ENCODE measurements at regions not wholly inside any gene's neighbourhood (a gene's known extent, or its start where the extent isn't known, plus 50 kb on each side); places are given as distances from the start of the nearest gene placed in this dataset.

DNA sequence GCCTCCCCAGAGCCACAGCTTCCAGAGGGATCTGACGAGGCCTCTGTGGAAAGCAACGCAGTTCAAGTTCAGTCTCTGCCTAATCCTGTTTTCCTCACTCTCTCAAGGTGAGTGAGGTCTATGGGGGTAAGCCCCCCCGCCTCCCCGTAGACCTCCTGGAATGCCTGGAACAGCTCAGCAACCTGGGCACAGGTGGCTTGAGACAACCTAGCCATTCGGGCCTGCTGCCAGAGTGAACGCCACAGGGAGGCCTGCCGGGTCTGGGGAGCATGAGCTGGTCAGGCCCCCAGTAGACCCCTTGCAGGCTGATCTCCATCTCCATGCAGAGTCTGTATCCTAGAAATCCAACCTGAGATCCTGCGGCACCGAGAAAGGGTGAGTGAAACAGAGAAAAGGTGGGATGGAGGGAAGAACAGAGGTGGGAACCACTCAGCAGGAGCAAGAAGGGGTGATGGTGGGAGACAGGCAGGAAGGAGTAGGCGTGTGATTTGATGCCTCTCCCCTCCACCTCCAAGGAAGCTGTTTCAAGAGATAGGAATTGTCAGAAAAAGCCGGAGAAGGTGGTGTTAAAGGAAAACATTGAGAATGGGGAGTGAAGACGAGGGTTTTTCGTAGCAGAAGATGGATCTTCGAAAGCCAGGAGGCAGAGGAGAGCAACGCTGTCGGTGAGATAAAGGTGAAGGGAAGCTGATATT lies 123.1 kb upstream of the PRMT8 start:
- Histone ChIP-seq H3K4me1 (ENCODE audit: control insufficient read depth, extremely low read depth, insufficient read depth, low read length) (no peaks in the 10 kb centered on the region), H3K27ac (ENCODE audit: insufficient read depth, low read depth, low read length) (no peak overlapping the region), H3K36me3 (ENCODE audit: control insufficient read depth in 2 of 2, extremely low read depth in 1 of 2, insufficient read depth in 2 of 2, low read length in 2 of 2) (no peaks in the 10 kb centered on the region), H3K4me2 (ENCODE audit: insufficient read depth, low read length) (no peak overlapping the region), H4K20me1 (replicated peaks; ENCODE audit: control insufficient read depth, extremely low read depth, insufficient read depth, low read length) (no peaks in the 10 kb centered on the region), H3K9me3 (replicated peaks; ENCODE audit: control insufficient read depth, insufficient read depth, low read length) (no peaks in the 10 kb centered on the region), H3K9me1 (replicated peaks; ENCODE audit: control insufficient read depth, extremely low read depth, insufficient read depth, low read length) (no peaks in the 10 kb centered on the region), H3K4me3 (replicated peaks in 1 of 3; ENCODE audit: insufficient read depth in 1 of 3, low read depth in 1 of 3, low read length in 3 of 3) (no peak overlapping the region), H3K9ac (replicated peaks; ENCODE audit: extremely low read depth, insufficient read depth, low read length) (no peak overlapping the region), H2AFZ (ENCODE audit: low read depth, low read length) (no peak overlapping the region), H3K79me2 (ENCODE audit: control insufficient read depth, insufficient read depth, low read length) (no peaks in the 10 kb centered on the region), H3K27me3 (ENCODE audit: control insufficient read depth in 2 of 2, insufficient read depth in 2 of 2, low read length in 2 of 2) (peaks cover 24 to 36% of the 10 kb centered on the region in 2 experiments)
- ChIA-PET CTCF (no interaction called here), POLR2A (no interaction called here)
- intact Hi-C loops (cut with micrococcal nuclease) (no loop called here), dilution Hi-C loops (cut with MboI; ENCODE audit: extremely low pct_ligation_motif_present, low sequenced_read_pairs) (no loop called here)
- DNase-seq (ENCODE audit: low read depth, low spot score) (no peak), FAIRE-seq (no peak)
- BruUV-seq (replicated peaks) = no TSS peak
- TF ChIP-seq JUN (IDR thresholded peaks at IDR 0.05; ENCODE audit: borderline replicate concordance, insufficient read depth, insufficient read length, low read depth) = no peak
- no peak for TF ChIP-seq GATA2 (IDR thresholded peaks at IDR 0.05; ENCODE audit: insufficient read depth, insufficient read length, low read depth, low read length)
- no peak for TF ChIP-seq EZH2 (IDR thresholded peaks at IDR 0.05; ENCODE audit: borderline replicate concordance, low read depth, low read length, severe bottlenecking)
- TF ChIP-seq POLR2AphosphoS5 (IDR thresholded peaks at IDR 0.05; ENCODE audit: insufficient read depth, low read depth, low read length) = no peak
- no peak for TF ChIP-seq POLR2A (IDR thresholded peaks at IDR 0.05; ENCODE audit: low read depth, low read length)
- TF ChIP-seq, protein P1, sequence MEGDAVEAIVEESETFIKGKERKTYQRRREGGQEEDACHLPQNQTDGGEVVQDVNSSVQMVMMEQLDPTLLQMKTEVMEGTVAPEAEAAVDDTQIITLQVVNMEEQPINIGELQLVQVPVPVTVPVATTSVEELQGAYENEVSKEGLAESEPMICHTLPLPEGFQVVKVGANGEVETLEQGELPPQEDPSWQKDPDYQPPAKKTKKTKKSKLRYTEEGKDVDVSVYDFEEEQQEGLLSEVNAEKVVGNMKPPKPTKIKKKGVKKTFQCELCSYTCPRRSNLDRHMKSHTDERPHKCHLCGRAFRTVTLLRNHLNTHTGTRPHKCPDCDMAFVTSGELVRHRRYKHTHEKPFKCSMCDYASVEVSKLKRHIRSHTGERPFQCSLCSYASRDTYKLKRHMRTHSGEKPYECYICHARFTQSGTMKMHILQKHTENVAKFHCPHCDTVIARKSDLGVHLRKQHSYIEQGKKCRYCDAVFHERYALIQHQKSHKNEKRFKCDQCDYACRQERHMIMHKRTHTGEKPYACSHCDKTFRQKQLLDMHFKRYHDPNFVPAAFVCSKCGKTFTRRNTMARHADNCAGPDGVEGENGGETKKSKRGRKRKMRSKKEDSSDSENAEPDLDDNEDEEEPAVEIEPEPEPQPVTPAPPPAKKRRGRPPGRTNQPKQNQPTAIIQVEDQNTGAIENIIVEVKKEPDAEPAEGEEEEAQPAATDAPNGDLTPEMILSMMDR (IDR thresholded peaks at IDR 0.05; ENCODE audit: extremely low read depth in 1 of 2, insufficient read depth in 1 of 2, low read depth in 1 of 2, low read length in 2 of 2) = no peak
- no peak for TF ChIP-seq MYC (IDR thresholded peaks at IDR 0.05; ENCODE audit: low read depth, low read length)
- TF ChIP-seq FOS (IDR thresholded peaks at IDR 0.05; ENCODE audit: borderline replicate concordance, insufficient read depth, low read length) = no peak
- TF ChIP-seq, protein P2, sequence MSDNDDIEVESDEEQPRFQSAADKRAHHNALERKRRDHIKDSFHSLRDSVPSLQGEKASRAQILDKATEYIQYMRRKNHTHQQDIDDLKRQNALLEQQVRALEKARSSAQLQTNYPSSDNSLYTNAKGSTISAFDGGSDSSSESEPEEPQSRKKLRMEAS (IDR thresholded peaks at IDR 0.05; ENCODE audit: insufficient read depth, insufficient read length) = no peak
